ENCODE measurements at regions not wholly inside any gene's neighbourhood (a gene's known extent, or its start where the extent isn't known, plus 50 kb on each side); places are given as distances from the start of the nearest gene placed in this dataset.

DNA sequence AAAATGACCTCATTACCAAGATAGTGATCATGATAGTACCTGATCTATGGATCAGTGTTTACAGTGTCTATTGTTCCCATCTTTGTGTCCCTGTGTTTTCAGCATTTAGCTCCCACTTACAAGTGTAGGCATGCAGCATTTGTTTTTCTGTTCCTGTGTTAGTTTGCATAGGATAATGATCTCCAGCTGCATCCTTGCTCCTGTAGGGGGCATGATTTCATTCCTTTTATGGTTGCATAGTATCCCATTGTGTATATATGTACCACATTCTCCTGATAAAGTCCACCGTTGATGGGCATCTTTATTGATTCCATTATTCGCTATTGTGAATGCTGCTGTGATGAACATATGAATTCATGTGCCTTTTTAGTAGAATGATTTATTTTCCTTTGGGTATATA, 215.4 kb upstream of the NAV3 start:
- no peak for DNase-seq (ENCODE audit: insufficient read length)
- TF ChIP-seq TAF1 (IDR thresholded peaks at IDR 0.05; ENCODE audit: borderline replicate concordance, low read depth, low read length) (no peak), POLR2AphosphoS5 (IDR thresholded peaks at IDR 0.05; ENCODE audit: low read depth, low read length) (no peak), POLR2A (IDR thresholded peaks at IDR 0.05; ENCODE audit: low read depth, low read length) (no peak)
- FAIRE-seq: no peak

GRCh38 chr12:77613411-77613810, 217.3 kb upstream of the NAV3 start:
- no peak for DNase-seq (ENCODE audit: insufficient read length)
- FAIRE-seq: no peak
- TF ChIP-seq POLR2A (IDR thresholded peaks at IDR 0.05; ENCODE audit: low read depth, low read length) (no peak), POLR2AphosphoS5 (IDR thresholded peaks at IDR 0.05; ENCODE audit: low read depth, low read length) (no peak), TAF1 (IDR thresholded peaks at IDR 0.05; ENCODE audit: borderline replicate concordance, low read depth, low read length) (no peak)

DNA sequence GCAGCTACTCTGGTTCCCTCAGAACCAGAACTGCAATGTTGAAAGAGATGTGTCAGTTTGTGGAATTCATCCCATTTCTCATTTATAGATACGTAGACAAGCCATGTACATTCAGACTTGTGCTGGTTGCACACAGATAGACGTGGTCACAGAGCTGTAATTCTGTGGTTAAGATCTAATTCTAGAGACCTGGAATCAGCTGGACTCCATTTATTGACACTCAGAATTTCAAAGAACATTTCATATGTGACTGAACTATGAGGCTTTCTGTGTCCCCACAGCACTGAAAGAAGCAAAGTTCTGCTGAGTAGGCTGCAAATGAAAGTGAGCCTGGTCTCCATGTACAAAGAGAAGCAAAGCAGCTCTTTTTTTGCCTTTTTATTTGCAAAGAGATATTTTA, 220.2 kb upstream of the NAV3 start:
- no peak for DNase-seq (ENCODE audit: insufficient read length)
- TF ChIP-seq TAF1 (IDR thresholded peaks at IDR 0.05; ENCODE audit: borderline replicate concordance, low read depth, low read length) (no peak), POLR2A (IDR thresholded peaks at IDR 0.05; ENCODE audit: low read depth, low read length) (no peak), POLR2AphosphoS5 (IDR thresholded peaks at IDR 0.05; ENCODE audit: low read depth, low read length) (no peak)
- no peak for FAIRE-seq

DNA sequence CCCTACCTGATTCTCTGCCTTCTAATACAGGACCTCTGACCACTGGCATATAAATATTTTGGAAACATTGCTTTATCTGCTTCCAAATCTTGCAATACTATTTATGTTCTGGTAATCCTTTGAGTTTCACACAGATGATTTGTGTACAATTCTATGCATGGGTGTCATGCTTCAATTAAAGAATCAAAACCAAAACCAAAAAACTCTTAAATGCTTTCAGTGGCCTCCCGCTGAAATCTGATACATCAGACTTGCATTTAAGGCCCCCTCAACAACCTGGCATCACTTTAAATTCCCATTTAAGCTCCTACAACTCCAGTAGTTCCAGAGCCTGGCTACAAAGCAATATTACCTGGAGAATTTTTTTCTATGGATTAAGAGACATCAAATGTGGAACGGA, 221.7 kb upstream of the NAV3 start:
- TF ChIP-seq POLR2AphosphoS5 (IDR thresholded peaks at IDR 0.05; ENCODE audit: low read depth, low read length) (no peak), TAF1 (IDR thresholded peaks at IDR 0.05; ENCODE audit: borderline replicate concordance, low read depth, low read length) (no peak), POLR2A (IDR thresholded peaks at IDR 0.05; ENCODE audit: low read depth, low read length) (no peak)
- no peak for FAIRE-seq
- no peak for DNase-seq (ENCODE audit: insufficient read length)

GRCh38 chr12:77608271-77608824, 222.3 kb upstream of the NAV3 start:
- FAIRE-seq: no peak
- no peak for DNase-seq (ENCODE audit: insufficient read length)

DNA sequence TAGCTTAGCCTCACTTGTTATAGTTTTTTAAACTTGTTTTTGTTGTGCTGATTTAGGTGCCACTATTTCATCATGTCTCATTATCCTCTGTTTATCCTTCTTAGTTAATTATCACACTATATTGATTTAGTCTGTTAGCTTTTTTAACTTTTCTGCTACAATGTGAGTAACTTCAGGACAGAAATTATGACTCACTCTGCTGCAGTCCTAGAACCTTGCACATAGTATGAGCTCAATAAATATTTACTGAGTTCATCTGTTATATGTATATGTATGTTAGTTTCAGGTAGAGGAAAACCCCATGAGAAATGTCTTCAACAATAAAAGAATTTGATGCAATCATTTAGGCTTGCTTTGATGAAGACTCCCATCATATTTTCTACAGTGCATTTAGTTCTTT, 224.3 kb upstream of the NAV3 start:
- TF ChIP-seq TAF1 (IDR thresholded peaks at IDR 0.05; ENCODE audit: borderline replicate concordance, low read depth, low read length) (no peak), POLR2AphosphoS5 (IDR thresholded peaks at IDR 0.05; ENCODE audit: low read depth, low read length) (no peak), POLR2A (IDR thresholded peaks at IDR 0.05; ENCODE audit: low read depth, low read length) (no peak)
- FAIRE-seq (no peak), DNase-seq (ENCODE audit: insufficient read length) (no peak)

More at GRCh38 chr12:77608271-77608824, 222.3 kb upstream of the NAV3 start:
- TF ChIP-seq TAF1 (IDR thresholded peaks at IDR 0.05; ENCODE audit: borderline replicate concordance, low read depth, low read length): no peak

- no peak for FAIRE-seq
- DNase-seq (ENCODE audit: insufficient read length): no peak
- TF ChIP-seq POLR2AphosphoS5 (IDR thresholded peaks at IDR 0.05; ENCODE audit: low read depth, low read length) (no peak), TAF1 (IDR thresholded peaks at IDR 0.05; ENCODE audit: borderline replicate concordance, low read depth, low read length) (no peak), POLR2A (IDR thresholded peaks at IDR 0.05; ENCODE audit: low read depth, low read length) (no peak)
These were observed 226.7 kb upstream of the NAV3 start for GRCh38 chr12:77603946-77604345.

- no peak for FAIRE-seq
- no peak for TF ChIP-seq POLR2AphosphoS5 (IDR thresholded peaks at IDR 0.05; ENCODE audit: low read depth, low read length)
- TF ChIP-seq POLR2A (IDR thresholded peaks at IDR 0.05; ENCODE audit: low read depth, low read length): no peak
- TF ChIP-seq TAF1 (IDR thresholded peaks at IDR 0.05; ENCODE audit: borderline replicate concordance, low read depth, low read length): no peak
- DNase-seq (ENCODE audit: insufficient read length): no peak
These were observed 229.6 kb upstream of the NAV3 start for GRCh38 chr12:77601069-77601468.

DNA sequence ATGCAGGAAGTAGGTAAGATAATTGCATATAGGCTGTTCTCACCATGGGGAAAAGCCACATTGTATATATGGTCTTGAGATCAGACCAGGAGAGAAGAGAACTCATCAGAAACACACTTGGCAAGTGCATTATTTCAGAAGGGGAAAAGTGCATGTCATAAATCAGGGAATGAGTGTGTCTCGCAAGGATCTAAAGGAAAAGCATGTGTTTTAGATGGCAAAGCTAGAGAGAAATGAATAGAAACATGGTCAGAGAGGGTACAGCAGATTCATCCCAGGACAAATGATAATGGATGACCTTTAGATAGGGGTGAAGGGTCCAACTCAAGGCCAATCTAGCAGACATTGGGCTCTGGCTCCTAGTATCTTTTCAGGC, 230.2 kb upstream of the NAV3 start:
- DNase-seq (ENCODE audit: insufficient read length) (no peak), FAIRE-seq (no peak)
- no peak for TF ChIP-seq TAF1 (IDR thresholded peaks at IDR 0.05; ENCODE audit: borderline replicate concordance, low read depth, low read length)
- TF ChIP-seq POLR2AphosphoS5 (IDR thresholded peaks at IDR 0.05; ENCODE audit: low read depth, low read length): no peak
- no peak for TF ChIP-seq POLR2A (IDR thresholded peaks at IDR 0.05; ENCODE audit: low read depth, low read length)

- no peak for DNase-seq (ENCODE audit: insufficient read length)
- no peak for FAIRE-seq
- TF ChIP-seq POLR2AphosphoS5 (IDR thresholded peaks at IDR 0.05; ENCODE audit: low read depth, low read length): no peak
These were observed 230.8 kb upstream of the NAV3 start for GRCh38 chr12:77599782-77600467.

DNA sequence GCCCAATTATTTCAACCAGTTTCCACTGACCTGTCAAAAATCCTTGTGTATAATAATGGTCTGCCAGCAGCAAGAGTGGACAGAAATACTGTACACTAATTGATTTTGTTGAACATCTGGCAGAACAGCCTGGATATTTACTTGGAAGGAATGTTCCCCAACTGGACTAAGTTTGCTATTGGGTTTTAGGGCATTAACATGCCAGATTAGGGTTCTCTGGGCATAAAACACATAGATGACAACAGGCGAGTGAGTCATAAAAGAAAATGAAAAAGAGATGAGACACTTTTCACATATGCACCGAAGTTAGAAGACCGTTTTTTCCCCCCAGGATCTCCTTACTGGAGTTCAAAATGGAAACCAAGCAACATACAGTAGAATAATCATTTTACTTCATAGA, 236.3 kb upstream of the NAV3 start:
- DNase-seq (ENCODE audit: insufficient read length) (no peak), FAIRE-seq (no peak)
- TF ChIP-seq POLR2A (IDR thresholded peaks at IDR 0.05; ENCODE audit: low read depth, low read length) (no peak), TAF1 (IDR thresholded peaks at IDR 0.05; ENCODE audit: borderline replicate concordance, low read depth, low read length) (no peak), POLR2AphosphoS5 (IDR thresholded peaks at IDR 0.05; ENCODE audit: low read depth, low read length) (no peak)

- no peak for FAIRE-seq
- no peak for DNase-seq (ENCODE audit: insufficient read length)
These were observed 237.9 kb upstream of the NAV3 start for GRCh38 chr12:77592836-77593235.

More at GRCh38 chr12:77592836-77593235, 237.9 kb upstream of the NAV3 start:
- no peak for TF ChIP-seq TAF1 (IDR thresholded peaks at IDR 0.05; ENCODE audit: borderline replicate concordance, low read depth, low read length)
- no peak for TF ChIP-seq POLR2AphosphoS5 (IDR thresholded peaks at IDR 0.05; ENCODE audit: low read depth, low read length)

All from GM12892 (cell line).